OCI-LY1 (cell line): ENCODE measurements at regions not wholly inside any gene's neighbourhood (a gene's known extent, or its start where the extent isn't known, plus 50 kb on each side); places are given as distances from the start of the nearest gene placed in this dataset.

Experiments
- H2AFZ ChIP-seq: fragments of 200-600 bp; sonication (generic), shearing (Covaris generic); 2 replicates; pipeline ENCODE4 v1.6.0; 2014; ENCODE audit warnings: antibody characterized with exemption, mild to moderate bottlenecking, low read length
- H3F3A ChIP-seq: fragments of 200-600 bp; sonication (generic), shearing (Covaris generic); 2 replicates; pipeline ENCODE4 v1.6.0; 2014; ENCODE audit warnings: mild to moderate bottlenecking, antibody characterized with exemption, low read length, moderate library complexity; ENCODE audit not compliant: insufficient read depth
- H3K27ac ChIP-seq: fragments of 200-600 bp; sonication (generic); 2 replicates; pipeline ENCODE4 v1.5.1; 2014; ENCODE audit warnings: low read length, mixed run types, mild to moderate bottlenecking, low read depth; ENCODE audit not compliant: poor library complexity, severe bottlenecking
- H3K27me3 ChIP-seq: fragments of 200-600 bp; sonication (generic); 2 replicates; pipeline ENCODE4 v1.6.0; 2014; ENCODE audit warnings: antibody characterized with exemption, mild to moderate bottlenecking, low read length, moderate library complexity; ENCODE audit not compliant: insufficient read depth
- H3K36me3 ChIP-seq: fragments of 200-600 bp; sonication (generic); 2 replicates; pipeline ENCODE4 v1.6.1; 2014; ENCODE audit warnings: mild to moderate bottlenecking, antibody characterized with exemption, low read length, moderate library complexity, mixed read lengths; ENCODE audit not compliant: insufficient read depth
- H3K4me1 ChIP-seq: fragments of 200-600 bp; sonication (generic); 2 replicates; pipeline ENCODE4 v1.5.1; 2014; ENCODE audit warnings: mild to moderate bottlenecking, low read length, moderate library complexity; ENCODE audit not compliant: insufficient read depth, severe bottlenecking
- H3K4me2 ChIP-seq: fragments of 200-600 bp; sonication (generic), shearing (Covaris generic); 2 replicates; pipeline ENCODE4 v1.6.1; 2014; ENCODE audit warnings: low read length
- H3K4me3 ChIP-seq: fragments of 200-600 bp; sonication (generic); 2 replicates; pipeline ENCODE4 v1.5.1; 2014; ENCODE audit warnings: low read length, low read depth, mild to moderate bottlenecking, mixed read lengths; ENCODE audit not compliant: poor library complexity, severe bottlenecking
- H3K79me2 ChIP-seq: fragments of 200-600 bp; shearing (Covaris generic); 2 replicates; pipeline ENCODE4 v1.6.1; 2016; ENCODE audit warnings: mixed run types, low read length, mixed read lengths; ENCODE audit not compliant: insufficient read depth
- H3K9ac ChIP-seq: fragments of 200-600 bp; sonication (generic), shearing (Covaris generic); 2 replicates; pipeline ENCODE4 v1.6.1; 2014; ENCODE audit warnings: mild to moderate bottlenecking, low read length, mixed read lengths
- H3K9me2 ChIP-seq: fragments of 200-600 bp; sonication (generic), shearing (Covaris generic); 2 replicates; pipeline ENCODE4 v1.6.1; 2014; ENCODE audit warnings: low read depth, mild to moderate bottlenecking, low read length, mixed read lengths
- H3K9me3 ChIP-seq: fragments of 200-600 bp; shearing (Covaris generic); 2 replicates; pipeline ENCODE4 v1.6.1; 2014; ENCODE audit warnings: low read length, mixed read lengths
- H4K20me1 ChIP-seq: fragments of 200-600 bp; sonication (generic), shearing (Covaris generic); 2 replicates; pipeline ENCODE4 v1.6.0; 2016; ENCODE audit warnings: mild to moderate bottlenecking, low read length; ENCODE audit not compliant: insufficient read depth
- EZH2 ChIP-seq: fragments of 200-600 bp; sonication (generic), shearing (Covaris generic); IDR thresholded peaks from 2 replicates; pipeline ENCODE4 v1.8.0; 2017; ENCODE audit warnings: borderline replicate concordance, mixed run types, mild to moderate bottlenecking, antibody characterized with exemption, low read length, moderate library complexity, mixed read lengths
- TF ChIP-seq, protein P1 (sequence below): fragments of 200-600 bp; sonication (generic), shearing (Covaris generic); IDR thresholded peaks from 2 replicates; pipeline ENCODE4 v1.5.1; 2017; ENCODE audit warnings: mild to moderate bottlenecking, antibody characterized with exemption, low read length, moderate library complexity, mixed read lengths

DNA sequence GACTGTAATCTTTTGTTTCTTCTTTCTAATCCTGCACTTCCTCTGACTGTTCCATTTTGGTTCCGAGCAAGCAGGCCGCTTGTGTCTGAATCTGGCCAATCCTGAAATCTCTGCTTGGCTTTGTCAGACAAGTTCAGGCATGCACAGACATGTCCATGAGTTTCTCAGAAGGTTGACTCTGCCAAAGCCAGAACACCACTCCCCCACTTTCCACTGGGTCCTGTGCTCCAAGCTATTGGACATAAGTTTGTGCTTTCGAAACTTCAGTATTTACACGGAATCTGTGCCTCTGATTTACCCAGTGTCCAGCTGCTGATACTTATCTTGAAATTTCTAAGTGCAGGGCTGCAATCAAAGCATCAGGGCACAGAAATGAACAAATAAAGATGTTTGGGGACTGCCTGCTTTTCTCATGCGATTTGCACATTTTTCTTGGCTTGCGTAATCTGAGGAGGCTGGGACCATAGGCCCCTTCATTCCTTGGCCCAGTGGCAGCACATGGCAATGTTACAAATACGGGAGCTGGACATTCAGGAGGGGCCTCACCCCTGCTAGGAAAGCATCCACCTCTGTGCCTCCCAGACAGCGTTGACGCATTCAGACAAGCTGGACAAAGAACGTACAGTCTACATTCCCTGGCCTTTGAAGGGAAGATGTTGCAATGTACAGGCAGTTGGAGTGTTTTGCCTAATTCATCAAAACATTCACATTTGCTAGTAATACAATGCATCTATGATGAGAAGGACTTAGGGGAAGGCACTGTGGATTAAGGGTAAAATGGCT lies 209.2 kb upstream of the PAPPA start:
- H3K9ac ChIP-seq = no peak overlapping the region
- H4K20me1 ChIP-seq = no peaks in the 10 kb centered on the region
- no peaks in the 10 kb centered on the region for H3F3A ChIP-seq
- TF ChIP-seq, protein P1, sequence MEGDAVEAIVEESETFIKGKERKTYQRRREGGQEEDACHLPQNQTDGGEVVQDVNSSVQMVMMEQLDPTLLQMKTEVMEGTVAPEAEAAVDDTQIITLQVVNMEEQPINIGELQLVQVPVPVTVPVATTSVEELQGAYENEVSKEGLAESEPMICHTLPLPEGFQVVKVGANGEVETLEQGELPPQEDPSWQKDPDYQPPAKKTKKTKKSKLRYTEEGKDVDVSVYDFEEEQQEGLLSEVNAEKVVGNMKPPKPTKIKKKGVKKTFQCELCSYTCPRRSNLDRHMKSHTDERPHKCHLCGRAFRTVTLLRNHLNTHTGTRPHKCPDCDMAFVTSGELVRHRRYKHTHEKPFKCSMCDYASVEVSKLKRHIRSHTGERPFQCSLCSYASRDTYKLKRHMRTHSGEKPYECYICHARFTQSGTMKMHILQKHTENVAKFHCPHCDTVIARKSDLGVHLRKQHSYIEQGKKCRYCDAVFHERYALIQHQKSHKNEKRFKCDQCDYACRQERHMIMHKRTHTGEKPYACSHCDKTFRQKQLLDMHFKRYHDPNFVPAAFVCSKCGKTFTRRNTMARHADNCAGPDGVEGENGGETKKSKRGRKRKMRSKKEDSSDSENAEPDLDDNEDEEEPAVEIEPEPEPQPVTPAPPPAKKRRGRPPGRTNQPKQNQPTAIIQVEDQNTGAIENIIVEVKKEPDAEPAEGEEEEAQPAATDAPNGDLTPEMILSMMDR = no peak
- TF ChIP-seq EZH2 = no peak
- no peaks in the 10 kb centered on the region for H3K9me3 ChIP-seq
- H3K79me2 ChIP-seq = no peaks in the 10 kb centered on the region
- H3K4me1 ChIP-seq = no peaks in the 10 kb centered on the region
- H3K36me3 ChIP-seq = no peaks in the 10 kb centered on the region
- H3K4me2 ChIP-seq = no peak overlapping the region
- H3K27ac ChIP-seq = no peak overlapping the region
- no peaks in the 10 kb centered on the region for H3K9me2 ChIP-seq
- H3K27me3 ChIP-seq = no peaks in the 10 kb centered on the region
- H2AFZ ChIP-seq = no peak overlapping the region
- no peak overlapping the region for H3K4me3 ChIP-seq

GRCh38 chr9:115945009-115945431 lies 208.6 kb upstream of the PAPPA start:
- no peaks in the 10 kb centered on the region for H3K9me2 ChIP-seq
- H4K20me1 ChIP-seq = no peaks in the 10 kb centered on the region
- no peaks in the 10 kb centered on the region for H3K79me2 ChIP-seq
- H3K4me2 ChIP-seq = no peak overlapping the region
- H3K9ac ChIP-seq = no peak overlapping the region
- no peaks in the 10 kb centered on the region for H3K36me3 ChIP-seq
- H3F3A ChIP-seq = no peaks in the 10 kb centered on the region
- H3K4me1 ChIP-seq = no peaks in the 10 kb centered on the region
- no peak overlapping the region for H3K27ac ChIP-seq
- TF ChIP-seq, protein P1 = no peak
- TF ChIP-seq EZH2 = no peak
- H3K27me3 ChIP-seq = no peaks in the 10 kb centered on the region
- no peak overlapping the region for H2AFZ ChIP-seq
- H3K4me3 ChIP-seq = no peak overlapping the region
- H3K9me3 ChIP-seq = no peaks in the 10 kb centered on the region

GRCh38 chr9:115946530-115946929 lies 207.1 kb upstream of the PAPPA start:
- no peaks in the 10 kb centered on the region for H3K79me2 ChIP-seq
- H2AFZ ChIP-seq = no peak overlapping the region
- TF ChIP-seq EZH2 = no peak
- TF ChIP-seq, protein P1 = no peak
- H3F3A ChIP-seq = no peaks in the 10 kb centered on the region
- no peaks in the 10 kb centered on the region for H4K20me1 ChIP-seq
- no peak overlapping the region for H3K9ac ChIP-seq
- H3K9me2 ChIP-seq = no peaks in the 10 kb centered on the region
- no peaks in the 10 kb centered on the region for H3K27me3 ChIP-seq
- H3K4me2 ChIP-seq = no peak overlapping the region
- H3K9me3 ChIP-seq = no peaks in the 10 kb centered on the region
- H3K36me3 ChIP-seq = no peaks in the 10 kb centered on the region
- H3K4me1 ChIP-seq = no peaks in the 10 kb centered on the region
- no peak overlapping the region for H3K27ac ChIP-seq
- H3K4me3 ChIP-seq = no peak overlapping the region
